ENCODE measurements at regions not wholly inside any gene's neighbourhood (a gene's known extent, or its start where the extent isn't known, plus 50 kb on each side); places are given as distances from the start of the nearest gene placed in this dataset.

DNA sequence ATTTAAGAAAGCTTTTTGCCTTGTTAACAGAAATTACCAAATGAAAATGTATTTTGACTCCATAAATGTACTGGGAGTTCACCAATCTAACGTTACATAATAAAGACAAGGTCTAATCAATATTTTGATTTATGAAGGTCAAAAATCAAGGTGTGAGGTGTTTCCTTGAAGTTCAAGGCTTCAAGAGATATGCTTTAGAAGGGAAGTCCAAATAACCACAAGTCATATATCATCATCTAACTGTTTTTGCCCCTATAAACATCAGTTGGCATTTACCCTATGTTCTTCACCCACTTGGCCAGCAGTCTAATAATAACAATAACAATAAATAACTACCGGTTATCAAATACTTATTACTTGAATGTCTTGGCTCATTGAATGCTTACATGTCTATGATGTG is 196.1 kb upstream of the ID2 start:
- TF ChIP-seq EZH2phosphoT487 (IDR thresholded peaks at IDR 0.05; ENCODE audit: insufficient read depth, low read depth) (no peak), EZH2 (IDR thresholded peaks at IDR 0.05; ENCODE audit: insufficient read depth, poor library complexity, severe bottlenecking) (no peak)

Data from GM23248 (cell line).